H1 (cell line): ENCODE measurements at regions not wholly inside any gene's neighbourhood (a gene's known extent, or its start where the extent isn't known, plus 50 kb on each side); places are given as distances from the start of the nearest gene placed in this dataset.

Experiments
- CTCF ChIA-PET: fragments of 300-600 bp; sonication (Branson Sonifier 250); formaldehyde crosslinking; loops from one replicate; lab custom pipeline; 2021; ENCODE audit not compliant: partially characterized antibody; lab: Charles Lee
- POLR2A ChIA-PET: fragments of 300-600 bp; sonication (Branson Sonifier 250); formaldehyde crosslinking; loops from one replicate; lab custom pipeline; 2021; ENCODE audit warnings: inconsistent platforms; ENCODE audit not compliant: partially characterized antibody; lab: Charles Lee
- DNase-seq, 2 experiments: peaks; one replicate each; pipeline versions ENCODE4 v3.0.0 to v3.0.0-alpha.2; 2010 to 2022; ENCODE audit warnings: low spot score in 2 of 2, low read depth in 1 of 2, mixed read lengths in 1 of 2
- FAIRE-seq: peaks from 2 replicates; lab custom pipeline; 2011; peaks lifted over from hg19 to GRCh38; lab: Jason Lieb, UNC
- H2AFZ ChIP-seq: 2 replicates; pipeline ENCODE4 v1.8.1; 2012; ENCODE audit warnings: low read length, inconsistent platforms
- H2AK5ac ChIP-seq: 2 replicates; pipeline ENCODE4 v1.6.1; 2013; ENCODE audit warnings: low read depth, low read length
- H2BK120ac ChIP-seq: replicated peaks from 2 replicates; pipeline ENCODE3; 2013; ENCODE audit warnings: low read depth, low read length, inconsistent platforms
- H2BK12ac ChIP-seq: 2 replicates; pipeline ENCODE4 v1.6.1; 2013; ENCODE audit warnings: low read depth, low read length
- H2BK15ac ChIP-seq: 2 replicates; pipeline ENCODE4 v1.6.1; 2013; ENCODE audit warnings: low read length
- H2BK20ac ChIP-seq: 2 replicates; pipeline ENCODE4 v1.6.1; 2013; ENCODE audit warnings: low read length
- H2BK5ac ChIP-seq: 2 replicates; pipeline ENCODE4 v1.6.1; 2013; ENCODE audit warnings: low read depth, low read length
- H3K14ac ChIP-seq: 2 replicates; pipeline ENCODE4 v1.6.1; 2013; ENCODE audit warnings: inconsistent platforms; ENCODE audit not compliant: insufficient read length
- H3K18ac ChIP-seq: 2 replicates; pipeline ENCODE4 v1.6.1; 2013; ENCODE audit warnings: low read length; ENCODE audit errors: extremely low read depth
- H3K23ac ChIP-seq: 2 replicates; pipeline ENCODE4 v1.6.1; 2013; ENCODE audit warnings: inconsistent platforms; ENCODE audit not compliant: insufficient read length
- H3K23me2 ChIP-seq: 2 replicates; pipeline ENCODE4 v1.6.1; 2013; ENCODE audit warnings: low read depth, low read length
- H3K27ac ChIP-seq: 2 replicates; pipeline ENCODE4 v1.6.1; 2011; ENCODE audit warnings: low read depth, low read length, inconsistent platforms
- H3K27me3 ChIP-seq, 4 experiments: replicated peaks in 1 of 4; 1 replicate in 1 of 4; 2 replicates in 3 of 4; pipeline versions ENCODE4 v1.6.1 to v1.8.1; 2011 to 2013; ENCODE audit warnings: low read length in 3 of 4, mild to moderate bottlenecking in 3 of 4, inconsistent platforms in 2 of 4, mixed read lengths in 2 of 4, moderate library complexity in 1 of 4; ENCODE audit not compliant: control insufficient read depth in 3 of 4, insufficient read depth in 3 of 4; ENCODE audit errors: extremely low read depth in 1 of 4
- H3K36me3 ChIP-seq, 4 experiments: 2 replicates each; pipeline versions ENCODE4 v1.6.1 to v1.8.1; 2011 to 2013; ENCODE audit warnings: mild to moderate bottlenecking in 4 of 4, low read length in 3 of 4, moderate library complexity in 2 of 4, control low read depth in 1 of 4, inconsistent platforms in 1 of 4; ENCODE audit not compliant: insufficient read depth in 4 of 4, control insufficient read depth in 2 of 4
- H3K4ac ChIP-seq: replicated peaks from 2 replicates; pipeline ENCODE3; 2013; ENCODE audit warnings: low read length, low read depth, mixed read lengths, inconsistent platforms; ENCODE audit not compliant: insufficient read length
- H3K4me1 ChIP-seq, 4 experiments: replicated peaks in 1 of 4; 1 replicate in 1 of 4; 2 replicates in 3 of 4; pipeline versions ENCODE4 v1.6.1 to v1.8.1; 2011 to 2013; ENCODE audit warnings: low read length in 3 of 4, inconsistent platforms in 2 of 4, mixed read lengths in 1 of 4; ENCODE audit not compliant: insufficient read depth in 4 of 4, control insufficient read depth in 3 of 4
- H3K4me2 ChIP-seq, 2 experiments: 2 replicates each; pipeline versions ENCODE4 v1.6.1 to v1.8.1; 2011 to 2013; ENCODE audit warnings: low read depth in 2 of 2, low read length in 2 of 2, control low read depth in 1 of 2, inconsistent platforms in 1 of 2, mild to moderate bottlenecking in 1 of 2; ENCODE audit not compliant: insufficient read depth in 1 of 2
- H3K4me3 ChIP-seq, 4 experiments: fragments of 200-600, 300-600 bp in 1 of 4; sonication (generic), shearing (Covaris generic), sonication (Bioruptor Twin) in 1 of 4; 2 replicates each; pipeline versions ENCODE4 v1.5.1 to v1.8.1; 2011 to 2016; ENCODE audit warnings: low read length in 4 of 4, low read depth in 3 of 4, control low read depth in 2 of 4, inconsistent platforms in 2 of 4, mild to moderate bottlenecking in 2 of 4, mixed read lengths in 1 of 4, moderate library complexity in 1 of 4; ENCODE audit not compliant: insufficient read depth in 2 of 4; ENCODE audit errors: extremely low read depth in 1 of 4
- H3K56ac ChIP-seq: replicated peaks from 2 replicates; pipeline ENCODE3; 2013; ENCODE audit warnings: low read depth, mild to moderate bottlenecking, mixed read lengths, low read length, inconsistent platforms; ENCODE audit not compliant: insufficient read length
- H3K79me1 ChIP-seq: 2 replicates; pipeline ENCODE4 v1.6.1; 2013; ENCODE audit warnings: low read depth, low read length, control low read depth
- H3K79me2 ChIP-seq, 2 experiments: 2 replicates each; pipeline versions ENCODE4 v1.6.1 to v1.8.1; 2012 to 2013; ENCODE audit warnings: low read length in 2 of 2, mild to moderate bottlenecking in 2 of 2, inconsistent platforms in 1 of 2; ENCODE audit not compliant: insufficient read depth in 2 of 2, control insufficient read depth in 1 of 2
- H3K9ac ChIP-seq, 4 experiments: replicated peaks in 1 of 4; 1 replicate in 1 of 4; 2 replicates in 3 of 4; pipeline versions ENCODE4 v1.6.1 to v1.8.1; 2011 to 2013; ENCODE audit warnings: low read depth in 3 of 4, low read length in 3 of 4, control low read depth in 2 of 4, mild to moderate bottlenecking in 2 of 4, moderate library complexity in 2 of 4, inconsistent platforms in 1 of 4; ENCODE audit errors: extremely low read depth in 1 of 4
- H3K9me3 ChIP-seq, 2 experiments: 2 replicates each; pipeline versions ENCODE4 v1.6.1 to v1.8.1; 2012 to 2013; ENCODE audit warnings: mild to moderate bottlenecking in 2 of 2, moderate library complexity in 2 of 2, control low read depth in 1 of 2, inconsistent platforms in 1 of 2, low read depth in 1 of 2, low read length in 1 of 2, mixed read lengths in 1 of 2; ENCODE audit not compliant: insufficient read depth in 2 of 2
- H4K20me1 ChIP-seq, 2 experiments: replicated peaks in 1 of 2; 2 replicates each; pipeline versions ENCODE3 to v1.8.1; 2011 to 2013; ENCODE audit warnings: inconsistent platforms in 2 of 2, low read length in 2 of 2, mild to moderate bottlenecking in 1 of 2; ENCODE audit not compliant: insufficient read depth in 2 of 2, control insufficient read depth in 1 of 2
- H4K5ac ChIP-seq: 2 replicates; pipeline ENCODE4 v1.6.1; 2013; ENCODE audit warnings: low read length, low read depth, mixed read lengths, inconsistent platforms; ENCODE audit not compliant: insufficient read length
- H4K8ac ChIP-seq: 2 replicates; pipeline ENCODE4 v1.8.0; 2013; ENCODE audit warnings: mild to moderate bottlenecking, moderate library complexity, low read length, inconsistent platforms; ENCODE audit not compliant: insufficient read depth; ENCODE audit errors: extremely low read depth
- H4K91ac ChIP-seq: replicated peaks from 2 replicates; pipeline ENCODE3; 2013; ENCODE audit warnings: low read length, mixed read lengths, inconsistent platforms; ENCODE audit not compliant: insufficient read length
- BACH1 ChIP-seq: IDR thresholded peaks from 2 replicates; pipeline ENCODE4 v1.6.1; 2012; ENCODE audit warnings: low read length, improper control_type of control experiment
- EGR1 ChIP-seq: IDR thresholded peaks from 2 replicates; pipeline ENCODE4 v1.6.1; 2011; ENCODE audit warnings: low read depth, low read length, borderline replicate concordance
- GTF2F1 ChIP-seq: IDR thresholded peaks from 2 replicates; pipeline ENCODE4 v1.6.1; 2012; ENCODE audit warnings: low read depth, low read length, improper control_type of control experiment, borderline replicate concordance
- JUND ChIP-seq: IDR thresholded peaks from 2 replicates; pipeline ENCODE4 v1.6.1; 2011; ENCODE audit warnings: mild to moderate bottlenecking, improper control_type of control experiment, low read length
- KDM1A ChIP-seq: fragments of 200-600, 300-600 bp; sonication (generic); IDR thresholded peaks from 2 replicates; pipeline ENCODE4 v1.7.1; 2016; ENCODE audit warnings: mild to moderate bottlenecking, low read length, borderline replicate concordance
- KDM5A ChIP-seq: fragments of 200-600 bp; IDR thresholded peaks from 2 replicates; pipeline ENCODE4 v1.7.1; 2012; ENCODE audit warnings: mild to moderate bottlenecking, low read length, inconsistent platforms, mixed read lengths
- MAFK ChIP-seq: IDR thresholded peaks from 2 replicates; pipeline ENCODE4 v1.6.1; 2012; ENCODE audit warnings: low read depth, mild to moderate bottlenecking, improper control_type of control experiment, low read length
- RBBP5 ChIP-seq: IDR thresholded peaks from 2 replicates; pipeline ENCODE4 v1.7.1; 2012; ENCODE audit warnings: low read depth, mild to moderate bottlenecking, inconsistent platforms, low read length, moderate library complexity, borderline replicate concordance
- RFX5 ChIP-seq: IDR thresholded peaks from 2 replicates; pipeline ENCODE4 v1.6.1; 2011; ENCODE audit warnings: low read depth, low read length, improper control_type of control experiment, borderline replicate concordance
- SAP30 ChIP-seq: fragments of 300-600 bp; sonication (generic); IDR thresholded peaks from 2 replicates; pipeline ENCODE4 v1.7.1; 2012; ENCODE audit warnings: low read length, moderate library complexity, mild to moderate bottlenecking, inconsistent platforms; ENCODE audit not compliant: insufficient read depth, insufficient replicate concordance
- SP2 ChIP-seq: IDR thresholded peaks from 2 replicates; pipeline ENCODE4 v1.6.1; 2012; ENCODE audit warnings: mild to moderate bottlenecking, low read length, inconsistent platforms
- TAF1 ChIP-seq: IDR thresholded peaks from 2 replicates; pipeline ENCODE4 v1.6.1; 2011; ENCODE audit warnings: mild to moderate bottlenecking, low read depth, low read length
- TAF7 ChIP-seq: optimal IDR thresholded peaks from 2 replicates; pipeline ENCODE3; 2011; ENCODE audit warnings: low read depth, mild to moderate bottlenecking, inconsistent platforms, low read length, moderate library complexity, borderline replicate concordance
- WGBS, 2 experiments: shearing (Covaris generic) in 1 of 2; methylation state at CpG; one replicate each; pipeline versions ENCODE4 v1.1.6 to v1.1.7; 2013 to 2015; ENCODE audit warnings: low lambda C conversion rate in 2 of 2, mixed read lengths in 2 of 2, inconsistent platforms in 1 of 2, low coverage in 1 of 2, missing lambda C conversion rate in 1 of 2; ENCODE audit not compliant: insufficient replicate concordance in 2 of 2, insufficient coverage in 1 of 2, insufficient read length in 1 of 2; ENCODE audit errors: extremely low coverage in 1 of 2, missing lambda C conversion rate in 1 of 2; 5-methylcytosine and 5-hydroxymethylcytosine counted together

- no peak overlapping the region for H2BK5ac ChIP-seq
- peak overlapping the region in 1 of 2 experiments; percentile 91; a peak in 2 of 4 replicates for H3K4me2 ChIP-seq
- H3K27me3 ChIP-seq = no peaks in the 10 kb centered on the region
- no peak overlapping the region for H3K14ac ChIP-seq
- no peak for DNase-seq
- FAIRE-seq = no peak
- POLR2A ChIA-PET = interaction anchor here (1.0 kb wide), 2 partner anchors 10 to 31 kb away, joined by 4 read pairs; no protein-coding TSS in a partner anchor
- H3K23ac ChIP-seq = no peak overlapping the region
- no peak overlapping the region for H2AFZ ChIP-seq
- no peak overlapping the region for H3K4ac ChIP-seq
- 0 out of 2 replicates have a peak, but pooled peaks cover 2% of the 10 kb centered on the region for H3K23me2 ChIP-seq
- H4K8ac ChIP-seq = no peak overlapping the region; the same call in 1 of the 2 replicates
- H4K91ac ChIP-seq = no peak overlapping the region
- no peak overlapping the region for H3K9ac ChIP-seq
- H2BK12ac ChIP-seq = peak overlapping the region; percentile 60; the same call in 1 of the 2 replicates
- no peak overlapping the region for H3K4me3 ChIP-seq
- no peaks in the 10 kb centered on the region; a peak in 2 of 7 replicates for H3K4me1 ChIP-seq
- 90% methylated on average over 9 of the region's 10 CpGs; no CpG with 5 or more reads in 1 of the 2 experiments for WGBS, 2 experiments
- no peak overlapping the region for H3K18ac ChIP-seq
- H4K5ac ChIP-seq = no peak overlapping the region
- peaks cover 0 to 2% of the 10 kb centered on the region in 2 experiments; a peak in 1 of 4 replicates for H3K79me2 ChIP-seq
- no peak overlapping the region for H2BK20ac ChIP-seq
- H3K36me3 ChIP-seq = no peaks in the 10 kb centered on the region; a peak in 1 of 8 replicates
- CTCF ChIA-PET = interaction anchor here (0.7 to 1.0 kb wide), 2 partner anchors 21 to 31 kb away, joined by 3 read pairs; no protein-coding TSS in a partner anchor
- no peak overlapping the region for H2AK5ac ChIP-seq
- H3K9me3 ChIP-seq = no peaks in the 10 kb centered on the region; a peak in 1 of 4 replicates
- no peak overlapping the region for H2BK15ac ChIP-seq
- H3K56ac ChIP-seq = no peak overlapping the region
- H3K79me1 ChIP-seq = peaks cover 4% of the 10 kb centered on the region; the same call in 1 of the 2 replicates
- H3K27ac ChIP-seq = no peak overlapping the region
- no peaks in the 10 kb centered on the region for H4K20me1 ChIP-seq
- no peak overlapping the region for H2BK120ac ChIP-seq
- TF ChIP-seq RFX5 (no peak), JUND (no peak), KDM5A (no peak), SAP30 (no peak), TAF1 (no peak), BACH1 (no peak), SP2 (no peak), GTF2F1 (no peak), EGR1 (no peak), KDM1A (no peak), TAF7 (no peak), MAFK (no peak), RBBP5 (no peak)
Measured at GRCh38 chr15:81869161-81869954, 176.5 kb downstream of the MEX3B start.
